Endothelial cell of umbilical vein (primary cell): ENCODE measurements at regions not wholly inside any gene's neighbourhood (a gene's known extent, or its start where the extent isn't known, plus 50 kb on each side); places are given as distances from the start of the nearest gene placed in this dataset.

Source experiments
- CTCF ChIP-seq, 2 donors: IDR thresholded peaks; 1 replicate in 1 of 2; 2 replicates in 1 of 2; pipeline ENCODE4 v1.5.1; 2011; ENCODE audit warnings: low read length in 2 of 2, mild to moderate bottlenecking in 2 of 2, moderate library complexity in 2 of 2, control low read depth in 1 of 2, inconsistent platforms in 1 of 2, low read depth in 1 of 2; ENCODE audit not compliant: insufficient read depth in 1 of 2; ENCODE audit errors: extremely low read depth in 1 of 2
- EZH2 ChIP-seq: IDR thresholded peaks from 2 replicates; pipeline ENCODE4 v1.6.1; 2012; ENCODE audit warnings: borderline replicate concordance, low read depth, mild to moderate bottlenecking, moderate library complexity, low read length, inconsistent platforms; ENCODE audit not compliant: severe bottlenecking
- JUN ChIP-seq: IDR thresholded peaks from 2 replicates; pipeline ENCODE4 v1.6.1; 2011; ENCODE audit warnings: borderline replicate concordance, low read depth; ENCODE audit not compliant: insufficient read length, insufficient read depth
- MAX ChIP-seq: IDR thresholded peaks from 2 replicates; pipeline ENCODE4 v1.6.1; 2011; ENCODE audit not compliant: insufficient read depth, insufficient read length
- POLR2A ChIP-seq: IDR thresholded peaks from 2 replicates; pipeline ENCODE4 v1.6.1; 2012; ENCODE audit warnings: low read depth, mild to moderate bottlenecking, control low read depth, low read length
- POLR2AphosphoS5 ChIP-seq: IDR thresholded peaks from 2 replicates; pipeline ENCODE4 v1.6.1; 2012; ENCODE audit warnings: low read depth, mild to moderate bottlenecking, control low read depth, low read length, moderate library complexity; ENCODE audit not compliant: insufficient read depth

- TF ChIP-seq CTCF (IDR thresholded peaks at IDR 0.05; ENCODE audit: extremely low read depth in 1 of 2, insufficient read depth in 1 of 2, low read depth in 1 of 2, low read length in 2 of 2), result no peak
- TF ChIP-seq POLR2AphosphoS5, result no peak
- TF ChIP-seq POLR2A, result no peak
- TF ChIP-seq MAX, result no peak
- no peak for TF ChIP-seq EZH2
- TF ChIP-seq JUN, result no peak
These were observed 121.5 kb upstream of the RAG2 start for GRCh38 chr11:36719358-36720107.
